Kidney epithelial cell (primary cell): ENCODE measurements at regions not wholly inside any gene's neighbourhood (a gene's known extent, or its start where the extent isn't known, plus 50 kb on each side); places are given as distances from the start of the nearest gene placed in this dataset.

Experiments
- DNase-seq: peaks from one replicate; pipeline ENCODE4 v3.0.0-alpha.2; 2010; ENCODE audit warnings: low read depth
- H3K27me3 ChIP-seq: 2 replicates; pipeline ENCODE4 v1.6.0; 2011; ENCODE audit warnings: low read length; ENCODE audit not compliant: control insufficient read depth, insufficient read depth
- H3K36me3 ChIP-seq: 2 replicates; pipeline ENCODE4 v1.5.1; 2011; ENCODE audit warnings: low read length; ENCODE audit not compliant: control insufficient read depth, insufficient read depth
- H3K4me3 ChIP-seq: 2 replicates; pipeline ENCODE4 v1.5.1; 2011; ENCODE audit warnings: low read depth, mild to moderate bottlenecking, control low read depth, low read length
- CTCF ChIP-seq: IDR thresholded peaks from 2 replicates; pipeline ENCODE4 v1.5.1; 2011; ENCODE audit warnings: mild to moderate bottlenecking, moderate library complexity, low read length, control low read depth, inconsistent platforms; ENCODE audit not compliant: insufficient read depth, poor library complexity, severe bottlenecking

DNA sequence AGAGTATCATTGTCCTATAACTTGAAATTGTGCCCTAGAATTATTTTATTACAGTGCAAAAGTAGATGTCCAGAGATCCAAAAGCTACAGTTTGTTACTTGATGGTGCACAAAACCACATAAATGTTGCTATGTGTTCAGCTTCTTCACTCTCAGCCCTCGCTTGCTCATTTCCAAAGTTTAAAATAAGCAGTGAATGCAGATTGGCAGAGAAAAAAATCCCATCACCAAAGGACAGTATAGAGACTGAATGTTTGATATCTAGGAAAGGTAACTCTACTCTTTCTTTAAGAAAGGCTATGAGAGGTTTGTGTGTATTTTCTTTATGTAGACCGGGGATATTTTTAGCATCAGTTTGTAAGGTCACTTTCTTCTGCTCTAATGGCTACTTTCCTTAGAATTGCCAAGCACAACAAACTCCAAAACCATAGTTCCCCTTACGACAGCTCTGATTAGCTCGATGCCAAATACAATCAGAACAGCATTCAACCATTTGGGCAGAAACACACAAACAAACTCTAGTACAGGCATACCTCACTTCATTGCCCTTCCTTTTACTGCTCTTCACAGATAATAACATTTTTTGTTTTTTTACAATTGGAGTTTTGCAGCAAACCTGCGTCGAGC is 164.1 kb upstream of the CCDC54 start:
- no peak for DNase-seq
- H3K4me3 ChIP-seq: no peak overlapping the region
- TF ChIP-seq CTCF: no peak
- no peaks in the 10 kb centered on the region for H3K27me3 ChIP-seq
- no peaks in the 10 kb centered on the region for H3K36me3 ChIP-seq

GRCh38 chr3:107216229-107216628 is 161.0 kb upstream of the CCDC54 start:
- Histone ChIP-seq H3K4me3 (no peak overlapping the region), H3K27me3 (no peaks in the 10 kb centered on the region), H3K36me3 (no peaks in the 10 kb centered on the region)
- no peak for TF ChIP-seq CTCF
- DNase-seq: no peak

DNA sequence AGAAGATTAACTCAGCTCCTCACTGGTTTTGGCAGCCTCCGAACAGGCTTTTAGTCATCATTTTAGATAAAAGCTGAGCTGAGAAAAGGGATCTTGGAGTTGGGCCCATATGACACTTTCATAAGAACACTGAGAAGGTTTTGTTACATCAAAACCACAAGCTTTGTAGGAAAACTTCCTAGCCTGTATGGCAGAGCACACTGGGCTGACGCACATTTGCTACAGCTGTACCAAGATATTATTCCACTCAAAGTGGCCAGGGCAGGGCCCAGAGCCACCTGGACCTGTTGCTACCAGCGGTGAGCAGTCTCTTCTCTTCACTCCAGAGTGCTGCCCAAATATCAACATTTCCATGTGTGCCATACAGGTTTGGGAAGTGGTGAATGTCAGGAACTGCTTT is 160.5 kb upstream of the CCDC54 start:
- no peak for TF ChIP-seq CTCF
- no peaks in the 10 kb centered on the region for H3K36me3 ChIP-seq
- DNase-seq: no peak
- no peak overlapping the region for H3K4me3 ChIP-seq
- no peaks in the 10 kb centered on the region for H3K27me3 ChIP-seq

- no peak overlapping the region for H3K4me3 ChIP-seq
- H3K36me3 ChIP-seq: no peaks in the 10 kb centered on the region
- no peaks in the 10 kb centered on the region for H3K27me3 ChIP-seq
- no peak for TF ChIP-seq CTCF
- no peak for DNase-seq
These were observed 160.1 kb upstream of the CCDC54 start for GRCh38 chr3:107217172-107217571.

- Histone ChIP-seq H3K27me3 (no peaks in the 10 kb centered on the region), H3K36me3 (no peaks in the 10 kb centered on the region), H3K4me3 (no peak overlapping the region)
- no peak for DNase-seq
- no peak for TF ChIP-seq CTCF
These were observed 158.4 kb upstream of the CCDC54 start for GRCh38 chr3:107218864-107219269.

- Histone ChIP-seq H3K4me3 (no peak overlapping the region), H3K27me3 (no peaks in the 10 kb centered on the region), H3K36me3 (no peaks in the 10 kb centered on the region)
- DNase-seq: no peak
- TF ChIP-seq CTCF: no peak
These were observed 156.7 kb upstream of the CCDC54 start for GRCh38 chr3:107220538-107220937.
